ENCODE measurements at regions not wholly inside any gene's neighbourhood (a gene's known extent, or its start where the extent isn't known, plus 50 kb on each side); places are given as distances from the start of the nearest gene placed in this dataset.

GRCh38 chr9:118992813-118993794 is 376.1 kb downstream of the BRINP1 start:
- H3K27me3 ChIP-seq (ENCODE audit: control insufficient read depth, insufficient read depth, low read length): no peaks in the 10 kb centered on the region
- H2AFZ ChIP-seq (ENCODE audit: low read length): no peak overlapping the region
- no peak for TF ChIP-seq EZH2 (IDR thresholded peaks at IDR 0.05; ENCODE audit: low read length, missing control alignments)
- H3K4me2 ChIP-seq (ENCODE audit: extremely low read depth, insufficient read depth, low read length): no peak overlapping the region
- H3K4me3 ChIP-seq (replicated peaks in 1 of 4; ENCODE audit: control extremely low read depth in 1 of 4, insufficient read depth in 1 of 4, low read depth in 3 of 4, low read length in 4 of 4): no peak overlapping the region
- H3K9me3 ChIP-seq (ENCODE audit: control insufficient read depth, insufficient read depth, low read depth, low read length): no peaks in the 10 kb centered on the region
- no peaks in the 10 kb centered on the region for H3K79me2 ChIP-seq (ENCODE audit: control insufficient read depth, insufficient read depth, low read length)
- H4K20me1 ChIP-seq (ENCODE audit: control insufficient read depth, extremely low read depth, insufficient read depth, low read length): no peaks in the 10 kb centered on the region
- no peaks in the 10 kb centered on the region for H3K36me3 ChIP-seq (ENCODE audit: control insufficient read depth, insufficient read depth, low read length)
- DNase-seq (ENCODE audit: low read depth in 2 of 2): peak in 1 of 2 donors; percentile 52
- no peaks in the 10 kb centered on the region for H3K4me1 ChIP-seq (ENCODE audit: control insufficient read depth, extremely low read depth, insufficient read depth, low read length)
- H3K9ac ChIP-seq (ENCODE audit: insufficient read depth, low read length): no peak overlapping the region
- no peak overlapping the region for H3K27ac ChIP-seq (ENCODE audit: insufficient read depth, low read length)

GRCh38 chr9:118993965-118994364 is 375.3 kb downstream of the BRINP1 start:
- Histone ChIP-seq H3K4me2 (ENCODE audit: extremely low read depth, insufficient read depth, low read length) (no peak overlapping the region), H2AFZ (ENCODE audit: low read length) (no peak overlapping the region), H3K4me1 (ENCODE audit: control insufficient read depth, extremely low read depth, insufficient read depth, low read length) (no peaks in the 10 kb centered on the region), H3K9me3 (ENCODE audit: control insufficient read depth, insufficient read depth, low read depth, low read length) (no peaks in the 10 kb centered on the region), H4K20me1 (ENCODE audit: control insufficient read depth, extremely low read depth, insufficient read depth, low read length) (no peaks in the 10 kb centered on the region), H3K79me2 (ENCODE audit: control insufficient read depth, insufficient read depth, low read length) (no peaks in the 10 kb centered on the region), H3K36me3 (ENCODE audit: control insufficient read depth, insufficient read depth, low read length) (no peaks in the 10 kb centered on the region), H3K4me3 (replicated peaks in 1 of 4; ENCODE audit: control extremely low read depth in 1 of 4, insufficient read depth in 1 of 4, low read depth in 3 of 4, low read length in 4 of 4) (no peak overlapping the region), H3K9ac (ENCODE audit: insufficient read depth, low read length) (no peak overlapping the region), H3K27me3 (ENCODE audit: control insufficient read depth, insufficient read depth, low read length) (no peaks in the 10 kb centered on the region), H3K27ac (ENCODE audit: insufficient read depth, low read length) (no peak overlapping the region)
- TF ChIP-seq EZH2 (IDR thresholded peaks at IDR 0.05; ENCODE audit: low read length, missing control alignments) (no peak), CTCF (conservative IDR thresholded peaks at IDR 0.05 in 1 of 2, IDR thresholded peaks at IDR 0.05 in 1 of 2; ENCODE audit: low read depth in 1 of 2, low read length in 2 of 2) (no peak)
- DNase-seq (ENCODE audit: low read depth in 2 of 2): no peak

- Histone ChIP-seq H3K4me1 (ENCODE audit: control insufficient read depth, extremely low read depth, insufficient read depth, low read length) (peaks cover 13% of the 10 kb centered on the region), H2AFZ (ENCODE audit: low read length) (no peak overlapping the region), H3K27ac (ENCODE audit: insufficient read depth, low read length) (peak overlapping the region; percentile 18), H3K9ac (ENCODE audit: insufficient read depth, low read length) (no peak overlapping the region), H3K9me3 (ENCODE audit: control insufficient read depth, insufficient read depth, low read depth, low read length) (no peaks in the 10 kb centered on the region), H3K79me2 (ENCODE audit: control insufficient read depth, insufficient read depth, low read length) (no peaks in the 10 kb centered on the region), H3K4me3 (replicated peaks in 1 of 4; ENCODE audit: control extremely low read depth in 1 of 4, insufficient read depth in 1 of 4, low read depth in 3 of 4, low read length in 4 of 4) (no peak overlapping the region), H4K20me1 (ENCODE audit: control insufficient read depth, extremely low read depth, insufficient read depth, low read length) (no peaks in the 10 kb centered on the region), H3K4me2 (ENCODE audit: extremely low read depth, insufficient read depth, low read length) (no peak overlapping the region), H3K27me3 (ENCODE audit: control insufficient read depth, insufficient read depth, low read length) (no peaks in the 10 kb centered on the region), H3K36me3 (ENCODE audit: control insufficient read depth, insufficient read depth, low read length) (no peaks in the 10 kb centered on the region)
- DNase-seq (ENCODE audit: low read depth in 2 of 2): no peak
- TF ChIP-seq EZH2 (IDR thresholded peaks at IDR 0.05; ENCODE audit: low read length, missing control alignments) (no peak), CTCF (conservative IDR thresholded peaks at IDR 0.05 in 1 of 2, IDR thresholded peaks at IDR 0.05 in 1 of 2; ENCODE audit: low read depth in 1 of 2, low read length in 2 of 2) (no peak)
Measured at GRCh38 chr9:119002491-119002890, 366.7 kb downstream of the BRINP1 start.
